Natural killer cell (primary cell): ENCODE measurements at regions not wholly inside any gene's neighbourhood (a gene's known extent, or its start where the extent isn't known, plus 50 kb on each side); places are given as distances from the start of the nearest gene placed in this dataset.

ENCODE experiments used
- ATAC-seq, 3 donors: fragments of 150-1000 bp in 2 of 3; fragments of 200-7000 bp in 1 of 3; cut with Tn5 transposase; 1 replicate in 1 of 3; 2 replicates in 2 of 3; pipeline ENCODE4 v1.10.0; 2021; ENCODE audit warnings: mild to moderate bottlenecking in 2 of 3, moderate library complexity in 2 of 3
- DNase-seq, 2 donors: peaks; one replicate each; pipeline versions ENCODE4 v3.0.0 to v3.0.0-alpha.2; 2013 to 2021; ENCODE audit warnings: mixed read lengths in 1 of 2
- H3K27ac ChIP-seq: one replicate; pipeline ENCODE4 v1.5.1; 2013; ENCODE audit warnings: mild to moderate bottlenecking, low read length
- H3K27me3 ChIP-seq: one replicate; pipeline ENCODE4 v1.6.1; 2013; ENCODE audit warnings: low read length; ENCODE audit not compliant: control insufficient read depth, insufficient read depth
- H3K36me3 ChIP-seq: one replicate; pipeline ENCODE4 v1.6.1; 2013; ENCODE audit warnings: low read length; ENCODE audit not compliant: control insufficient read depth, insufficient read depth
- H3K4me1 ChIP-seq: one replicate; pipeline ENCODE4 v1.6.1; 2013; ENCODE audit warnings: low read length; ENCODE audit not compliant: control insufficient read depth, insufficient read depth
- H3K4me3 ChIP-seq: one replicate; pipeline ENCODE4 v1.5.1; 2013; ENCODE audit warnings: low read length
- H3K9me3 ChIP-seq: one replicate; pipeline ENCODE4 v1.6.1; 2013; ENCODE audit warnings: low read length; ENCODE audit not compliant: control insufficient read depth, insufficient read depth
- H3K27ac Mint-ChIP-seq, 2 donors: one replicate each; pipeline ENCODE4 v1.8.0; 2022; ENCODE audit warnings: mild to moderate bottlenecking in 2 of 2, mixed read lengths in 2 of 2, moderate library complexity in 1 of 2
- H3K27me3 Mint-ChIP-seq, 2 donors: one replicate each; pipeline ENCODE4 v1.8.0; 2022; ENCODE audit warnings: low read depth in 2 of 2, mixed read lengths in 2 of 2
- H3K36me3 Mint-ChIP-seq: one replicate; pipeline ENCODE4 v1.8.0; 2022; ENCODE audit warnings: mixed read lengths
- H3K4me1 Mint-ChIP-seq, 2 donors: one replicate each; pipeline ENCODE4 v1.8.0; 2022; ENCODE audit warnings: mixed read lengths in 2 of 2
- H3K4me3 Mint-ChIP-seq: one replicate; pipeline ENCODE4 v1.8.0; 2022; ENCODE audit warnings: mild to moderate bottlenecking, moderate library complexity, mixed read lengths
- H3K9me3 Mint-ChIP-seq, 2 donors: one replicate each; pipeline ENCODE4 v1.8.0; 2022; ENCODE audit warnings: mixed read lengths in 2 of 2
- CTCF ChIP-seq: fragments of 200-600 bp; IDR thresholded peaks from one replicate; pipeline ENCODE4 v1.8.0; 2022; ENCODE audit warnings: antibody characterized with exemption
- WGBS: methylation state at CpG from one replicate; pipeline ENCODE4 v1.1.7; 2013; ENCODE audit warnings: missing lambda C conversion rate; ENCODE audit not compliant: insufficient coverage; 5-methylcytosine and 5-hydroxymethylcytosine counted together
- intact Hi-C: fragments of 100-400 bp; cut with micrococcal nuclease; formaldehyde crosslinking; loops from one replicate; pipeline ENCODE4 v1.14.2; 2022

GRCh38 chr5:154570572-154571324 lies 92.7 kb upstream of the HAND1 start:
- Mint-ChIP-seq H3K9me3 (no peaks in the 10 kb centered on the region), H3K4me1 (no peaks in the 10 kb centered on the region), H3K27ac (no peak overlapping the region), H3K4me3 (no peak overlapping the region), H3K27me3 (peaks cover 9 to 12% of the 10 kb centered on the region in 2 donors), H3K36me3 (no peaks in the 10 kb centered on the region)
- Histone ChIP-seq H3K27ac (no peak overlapping the region), H3K4me1 (no peaks in the 10 kb centered on the region), H3K27me3 (no peaks in the 10 kb centered on the region), H3K4me3 (no peak overlapping the region), H3K36me3 (no peaks in the 10 kb centered on the region), H3K9me3 (no peaks in the 10 kb centered on the region)
- TF ChIP-seq CTCF: no peak
- DNase-seq (no peak), ATAC-seq (no peak)
- intact Hi-C loops: no loop called here
- WGBS: 94% methylated on average over 10 of the region's 11 CpGs

GRCh38 chr5:154568589-154568988 lies 90.6 kb upstream of the HAND1 start:
- no peaks in the 10 kb centered on the region for H3K27me3 ChIP-seq
- H3K4me3 ChIP-seq: no peak overlapping the region
- no peak for ATAC-seq
- no peak for DNase-seq
- no peak for TF ChIP-seq CTCF
- WGBS: 82% methylated on average over 6 of the region's 6 CpGs
- Mint-ChIP-seq H3K9me3 (no peaks in the 10 kb centered on the region), H3K4me1 (no peaks in the 10 kb centered on the region), H3K4me3 (no peak overlapping the region), H3K27ac (no peak overlapping the region), H3K36me3 (no peaks in the 10 kb centered on the region), H3K27me3 (peaks cover 10 to 11% of the 10 kb centered on the region in 2 donors)
- no peaks in the 10 kb centered on the region for H3K4me1 ChIP-seq
- H3K27ac ChIP-seq: no peak overlapping the region
- H3K36me3 ChIP-seq: no peaks in the 10 kb centered on the region
- intact Hi-C loops: no loop called here
- H3K9me3 ChIP-seq: no peaks in the 10 kb centered on the region

GRCh38 chr5:154567155-154567554 lies 89.1 kb upstream of the HAND1 start:
- no peak for ATAC-seq
- H3K27ac Mint-ChIP-seq: no peak overlapping the region
- Histone ChIP-seq H3K4me3 (no peak overlapping the region), H3K27me3 (no peaks in the 10 kb centered on the region), H3K4me1 (no peaks in the 10 kb centered on the region), H3K27ac (no peak overlapping the region), H3K9me3 (no peaks in the 10 kb centered on the region), H3K36me3 (no peaks in the 10 kb centered on the region)
- no peak for DNase-seq
- H3K27me3 Mint-ChIP-seq: peaks cover 10 to 12% of the 10 kb centered on the region in 2 donors
- WGBS: 86% methylated on average over 6 of the region's 6 CpGs
- no peak for TF ChIP-seq CTCF
- H3K36me3 Mint-ChIP-seq: no peaks in the 10 kb centered on the region
- intact Hi-C loops: no loop called here
- H3K4me3 Mint-ChIP-seq: no peak overlapping the region
- no peaks in the 10 kb centered on the region for H3K4me1 Mint-ChIP-seq
- no peaks in the 10 kb centered on the region for H3K9me3 Mint-ChIP-seq

DNA sequence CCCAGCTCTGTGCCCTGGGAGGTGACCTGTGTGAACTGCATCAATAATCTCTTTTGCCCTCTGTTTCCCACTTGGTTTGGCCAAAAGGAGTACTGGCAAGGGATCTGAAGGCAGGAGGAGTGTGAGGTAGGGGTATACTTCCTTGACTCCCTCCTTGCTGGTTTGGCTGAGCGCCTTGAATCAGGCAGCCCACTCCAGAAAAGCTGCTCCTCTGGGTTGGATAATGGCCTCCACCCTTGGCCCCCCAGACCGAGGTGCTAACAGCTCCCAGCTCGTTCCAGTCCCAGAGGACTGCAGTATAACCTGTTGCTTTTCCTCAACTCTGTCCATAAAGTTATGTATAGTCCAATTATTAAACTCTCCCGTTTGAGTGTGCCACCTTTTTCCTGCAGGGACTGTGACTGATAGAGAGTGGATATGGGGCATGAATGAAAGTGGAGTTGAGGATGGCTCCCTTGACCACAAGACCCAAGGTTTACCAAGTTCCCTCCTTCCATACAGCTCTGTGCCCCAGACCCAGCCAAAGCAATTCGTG lies 88.2 kb upstream of the HAND1 start:
- no peak for TF ChIP-seq CTCF
- intact Hi-C loops: no loop called here
- Histone ChIP-seq H3K36me3 (no peaks in the 10 kb centered on the region), H3K4me1 (no peaks in the 10 kb centered on the region), H3K4me3 (no peak overlapping the region), H3K27me3 (no peaks in the 10 kb centered on the region), H3K9me3 (no peaks in the 10 kb centered on the region), H3K27ac (no peak overlapping the region)
- H3K4me3 Mint-ChIP-seq: no peak overlapping the region
- ATAC-seq: no peak
- peaks cover 10 to 12% of the 10 kb centered on the region in 2 donors for H3K27me3 Mint-ChIP-seq
- H3K9me3 Mint-ChIP-seq: no peaks in the 10 kb centered on the region
- H3K36me3 Mint-ChIP-seq: no peaks in the 10 kb centered on the region
- no peaks in the 10 kb centered on the region for H3K4me1 Mint-ChIP-seq
- no peak for DNase-seq
- no peak overlapping the region for H3K27ac Mint-ChIP-seq
- WGBS: 78% methylated on average over 5 of the region's 5 CpGs
